Esophagus muscularis mucosa (tissue), 4 donors: ENCODE measurements at regions not wholly inside any gene's neighbourhood (a gene's known extent, or its start where the extent isn't known, plus 50 kb on each side); places are given as distances from the start of the nearest gene placed in this dataset.

Experiments
- DNase-seq: peaks from one replicate; pipeline ENCODE4 v3.0.0-alpha.2; 2017; ENCODE audit errors: extremely low spot score
- H3K27ac ChIP-seq, 4 donors: fragments of 200-600 bp; sonication (generic); replicated peaks in 1 of 4; 1 replicate in 3 of 4; 2 replicates in 1 of 4; pipeline ENCODE4 v1.5.1; 2016 to 2019; ENCODE audit warnings: mild to moderate bottlenecking in 1 of 4
- H3K27me3 ChIP-seq, 4 donors: fragments of 200-600 bp; sonication (generic); one replicate each; pipeline versions ENCODE4 v1.5.1 to v1.6.0; 2016 to 2019
- H3K36me3 ChIP-seq, 4 donors: fragments of 200-600 bp; sonication (generic); one replicate each; pipeline ENCODE4 v1.5.1; 2016 to 2019
- H3K4me1 ChIP-seq, 4 donors: fragments of 200-600 bp; sonication (generic); one replicate each; pipeline ENCODE4 v1.5.1; 2016 to 2019
- H3K4me3 ChIP-seq, 4 donors: fragments of 200-600 bp; sonication (generic); 1 replicate in 2 of 4; 2 replicates in 2 of 4; pipeline ENCODE4 v1.5.1; 2016 to 2019; ENCODE audit warnings: mild to moderate bottlenecking in 4 of 4, moderate library complexity in 1 of 4
- H3K9me3 ChIP-seq, 4 donors: fragments of 200-600 bp; sonication (generic); 1 replicate in 3 of 4; 2 replicates in 1 of 4; pipeline ENCODE4 v1.5.1; 2016 to 2019
- EP300 ChIP-seq: sonication (generic); formaldehyde crosslinking; IDR thresholded peaks from one replicate; pipeline ENCODE4 v1.6.1; 2017; ENCODE audit warnings: antibody characterized with exemption
- POLR2A ChIP-seq: fragments of 450-650 bp; IDR thresholded peaks from one replicate; pipeline ENCODE4 v1.6.1; 2017; ENCODE audit warnings: antibody characterized with exemption, moderate library complexity, mild to moderate bottlenecking, low read depth
- POLR2AphosphoS5 ChIP-seq, 2 donors: sonication (generic); formaldehyde crosslinking; IDR thresholded peaks; one replicate each; pipeline ENCODE4 v1.6.1; 2017; ENCODE audit warnings: antibody characterized with exemption in 2 of 2
- WGBS: methylation state at CpG from one replicate; pipeline ENCODE4 v1.1.5; 2018; 5-methylcytosine and 5-hydroxymethylcytosine counted together
- intact Hi-C: fragments of 100-400 bp; cut with DNase I; formaldehyde crosslinking; loops from one replicate; pipeline ENCODE4 v1.15.1; 2023
- TF ChIP-seq, protein P1 (sequence below), 3 experiments: fragments of 200-600 bp in 2 of 3; fragments of 450-650 bp in 1 of 3; sonication (generic) in 2 of 3; IDR thresholded peaks; one replicate each; pipeline ENCODE4 v1.5.1; 2017 to 2019; ENCODE audit warnings: antibody characterized with exemption in 3 of 3, mild to moderate bottlenecking in 2 of 3, moderate library complexity in 1 of 3

- intact Hi-C loops: no loop called here
- no peak for TF ChIP-seq POLR2AphosphoS5 (IDR thresholded peaks at IDR 0.05)
- TF ChIP-seq POLR2A: no peak
- no peak for TF ChIP-seq EP300
- TF ChIP-seq, protein P1, sequence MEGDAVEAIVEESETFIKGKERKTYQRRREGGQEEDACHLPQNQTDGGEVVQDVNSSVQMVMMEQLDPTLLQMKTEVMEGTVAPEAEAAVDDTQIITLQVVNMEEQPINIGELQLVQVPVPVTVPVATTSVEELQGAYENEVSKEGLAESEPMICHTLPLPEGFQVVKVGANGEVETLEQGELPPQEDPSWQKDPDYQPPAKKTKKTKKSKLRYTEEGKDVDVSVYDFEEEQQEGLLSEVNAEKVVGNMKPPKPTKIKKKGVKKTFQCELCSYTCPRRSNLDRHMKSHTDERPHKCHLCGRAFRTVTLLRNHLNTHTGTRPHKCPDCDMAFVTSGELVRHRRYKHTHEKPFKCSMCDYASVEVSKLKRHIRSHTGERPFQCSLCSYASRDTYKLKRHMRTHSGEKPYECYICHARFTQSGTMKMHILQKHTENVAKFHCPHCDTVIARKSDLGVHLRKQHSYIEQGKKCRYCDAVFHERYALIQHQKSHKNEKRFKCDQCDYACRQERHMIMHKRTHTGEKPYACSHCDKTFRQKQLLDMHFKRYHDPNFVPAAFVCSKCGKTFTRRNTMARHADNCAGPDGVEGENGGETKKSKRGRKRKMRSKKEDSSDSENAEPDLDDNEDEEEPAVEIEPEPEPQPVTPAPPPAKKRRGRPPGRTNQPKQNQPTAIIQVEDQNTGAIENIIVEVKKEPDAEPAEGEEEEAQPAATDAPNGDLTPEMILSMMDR (IDR thresholded peaks at IDR 0.05): no peak
- H3K4me3 ChIP-seq: no peak overlapping the region
- WGBS: 100% methylated on average over 2 of the region's 2 CpGs
- DNase-seq: peak; percentile 21
- no peaks in the 10 kb centered on the region for H3K36me3 ChIP-seq
- no peaks in the 10 kb centered on the region for H3K27me3 ChIP-seq
- no peaks in the 10 kb centered on the region for H3K4me1 ChIP-seq
- no peaks in the 10 kb centered on the region for H3K9me3 ChIP-seq
- H3K27ac ChIP-seq: no peak overlapping the region
Measured at GRCh38 chr12:45566257-45566656, 163.2 kb upstream of the ARID2 start.

DNA sequence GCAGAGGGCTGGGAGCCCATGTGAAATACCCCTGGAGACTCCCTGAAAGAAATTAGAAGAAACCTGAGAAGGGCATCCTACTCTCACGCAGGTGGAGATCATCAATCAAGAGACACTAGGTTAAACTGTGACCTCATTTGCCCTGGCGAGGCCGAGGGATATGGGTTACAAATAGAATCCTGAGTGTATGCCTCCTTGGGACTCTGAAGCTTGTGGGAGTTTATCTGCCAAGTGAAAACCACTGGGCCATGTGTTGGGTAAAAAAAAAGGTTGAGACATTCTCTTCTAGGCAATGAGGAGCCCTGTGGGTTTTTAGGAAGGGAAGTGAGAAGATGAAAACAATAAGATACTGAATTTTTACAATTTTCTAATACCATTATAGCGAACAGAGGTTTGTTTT, 160.7 kb upstream of the ARID2 start:
- no peak for TF ChIP-seq POLR2AphosphoS5 (IDR thresholded peaks at IDR 0.05)
- TF ChIP-seq, protein P1 (IDR thresholded peaks at IDR 0.05): no peak
- no peak for TF ChIP-seq EP300
- no peak for TF ChIP-seq POLR2A

GRCh38 chr12:45570501-45570900, 159.0 kb upstream of the ARID2 start:
- Histone ChIP-seq H3K9me3 (no peaks in the 10 kb centered on the region), H3K36me3 (no peaks in the 10 kb centered on the region), H3K27ac (no peak overlapping the region), H3K27me3 (no peaks in the 10 kb centered on the region), H3K4me3 (no peak overlapping the region), H3K4me1 (no peaks in the 10 kb centered on the region)
- no peak for DNase-seq
- intact Hi-C loops: no loop called here
- no CpG with 5 or more reads among the region's 1 CpG for WGBS
- TF ChIP-seq EP300: no peak
- TF ChIP-seq POLR2A: no peak
- no peak for TF ChIP-seq POLR2AphosphoS5 (IDR thresholded peaks at IDR 0.05)
- TF ChIP-seq, protein P1 (IDR thresholded peaks at IDR 0.05): no peak

More for the DNA sequence above, 160.7 kb upstream of the ARID2 start:
- Histone ChIP-seq H3K4me1 (no peaks in the 10 kb centered on the region), H3K36me3 (no peaks in the 10 kb centered on the region), H3K9me3 (no peaks in the 10 kb centered on the region), H3K27me3 (no peaks in the 10 kb centered on the region), H3K27ac (no peak overlapping the region), H3K4me3 (no peak overlapping the region)
- WGBS: 57% methylated on average over 4 of the region's 4 CpGs
- peak; percentile 78 for DNase-seq
- intact Hi-C loops: no loop called here

DNA sequence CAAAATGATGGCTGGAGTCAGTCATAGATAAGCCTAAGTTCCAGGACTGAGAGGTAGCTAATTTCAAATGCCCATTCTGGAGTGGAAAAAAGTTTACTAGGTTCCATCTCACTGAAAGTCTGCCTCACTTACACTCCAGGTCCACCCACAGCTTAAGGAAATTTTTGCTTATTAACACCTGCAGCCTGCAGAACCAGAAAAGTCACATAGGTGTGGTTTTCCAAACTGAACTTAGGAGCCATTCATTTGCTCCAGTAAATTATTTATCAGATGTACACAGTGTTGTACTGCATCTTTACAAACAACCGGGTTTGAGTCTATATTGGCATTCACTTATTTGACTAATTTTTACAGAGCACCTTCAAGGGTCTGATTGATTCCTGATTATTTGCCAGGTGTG, 157.4 kb upstream of the ARID2 start:
- no peak overlapping the region for H3K4me3 ChIP-seq
- no peaks in the 10 kb centered on the region for H3K4me1 ChIP-seq
- no peak overlapping the region for H3K27ac ChIP-seq
- no peak for DNase-seq
- H3K36me3 ChIP-seq: no peaks in the 10 kb centered on the region
- intact Hi-C loops: no loop called here
- 76% methylated on average over 1 of the region's 1 CpG for WGBS
- no peaks in the 10 kb centered on the region for H3K27me3 ChIP-seq
- TF ChIP-seq POLR2AphosphoS5 (IDR thresholded peaks at IDR 0.05) (no peak), EP300 (no peak), POLR2A (no peak)
- TF ChIP-seq, protein P1 (IDR thresholded peaks at IDR 0.05): no peak
- no peaks in the 10 kb centered on the region for H3K9me3 ChIP-seq

DNA sequence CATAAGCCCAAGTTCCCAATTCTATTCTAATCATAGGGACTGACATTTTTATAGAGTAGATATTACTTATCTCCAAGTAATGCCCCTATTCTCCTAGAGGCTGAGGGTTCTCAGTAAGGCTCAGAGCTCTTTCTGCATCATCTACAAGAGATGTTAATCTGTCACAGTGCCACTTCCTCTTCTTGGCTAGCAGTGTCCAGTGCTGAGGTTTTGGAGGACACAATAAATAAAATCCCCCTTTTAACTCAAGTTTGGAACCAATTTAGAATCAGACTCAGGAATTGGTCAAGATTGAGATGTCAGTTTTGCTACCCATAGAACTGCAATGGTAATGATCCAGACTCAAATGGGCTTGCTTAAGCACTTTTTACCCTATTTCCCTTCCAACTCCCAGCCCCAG, 154.1 kb upstream of the ARID2 start:
- intact Hi-C loops: no loop called here
- DNase-seq: no peak
- H3K4me3 ChIP-seq: no peak overlapping the region
- no peaks in the 10 kb centered on the region for H3K36me3 ChIP-seq
- no peak for TF ChIP-seq EP300
- no peak for TF ChIP-seq POLR2A
- TF ChIP-seq, protein P1 (IDR thresholded peaks at IDR 0.05): no peak
- no peak for TF ChIP-seq POLR2AphosphoS5 (IDR thresholded peaks at IDR 0.05)
- no peaks in the 10 kb centered on the region for H3K4me1 ChIP-seq
- H3K27me3 ChIP-seq: no peaks in the 10 kb centered on the region
- no peaks in the 10 kb centered on the region for H3K9me3 ChIP-seq
- H3K27ac ChIP-seq: no peak overlapping the region
